NCI-H748 treated with DMSO at 0.1 percent for 48 hours (cell line): ENCODE measurements at regions not wholly inside any gene's neighbourhood (a gene's known extent, or its start where the extent isn't known, plus 50 kb on each side); places are given as distances from the start of the nearest gene placed in this dataset.
"Not testable (repeated sequence)": the region's sequence is repeated elsewhere in the genome, so short reads cannot be mapped to it uniquely, and the experiment has no call there.

Experiments used
- DNase-seq: peaks from one replicate; lab custom pipeline; 2025; lab: John Stamatoyannopoulos, UW

DNA sequence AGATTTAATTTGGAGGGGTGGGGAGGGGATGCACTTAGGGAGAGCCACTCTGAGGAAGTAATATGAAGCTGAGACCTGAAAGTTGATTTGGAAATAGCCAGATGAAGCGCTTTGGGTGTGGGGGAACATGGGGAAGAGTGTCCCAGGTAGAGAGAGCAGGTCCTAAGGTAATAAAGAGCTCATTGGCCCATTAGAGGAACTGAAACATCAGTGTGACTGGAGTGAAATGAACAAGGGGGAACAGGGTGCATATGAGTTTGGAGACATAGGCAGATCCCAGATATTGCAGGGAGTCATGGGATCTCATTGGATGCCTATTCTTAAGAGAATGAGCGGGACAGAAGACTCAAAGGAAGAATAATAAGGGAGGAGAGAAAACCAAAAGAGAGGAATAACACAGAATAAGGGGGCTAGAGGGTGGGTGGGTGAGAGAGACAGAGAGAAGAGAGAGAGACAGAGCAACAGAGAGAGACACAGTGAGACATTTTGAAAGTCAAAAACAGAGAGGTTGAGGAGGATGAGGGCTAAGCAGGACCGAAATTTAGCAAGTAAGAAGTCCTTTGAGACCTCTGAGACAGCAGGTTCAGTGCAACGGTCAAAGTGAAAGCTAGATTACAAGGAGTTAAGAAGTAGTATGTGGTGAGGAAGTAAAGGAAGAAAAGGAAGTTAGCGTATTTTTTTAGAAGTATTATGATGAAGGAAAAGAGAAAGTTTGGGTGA lies 54.1 kb upstream of the NOTCH2NLA start:
- not testable (repeated sequence) for DNase-seq

DNA sequence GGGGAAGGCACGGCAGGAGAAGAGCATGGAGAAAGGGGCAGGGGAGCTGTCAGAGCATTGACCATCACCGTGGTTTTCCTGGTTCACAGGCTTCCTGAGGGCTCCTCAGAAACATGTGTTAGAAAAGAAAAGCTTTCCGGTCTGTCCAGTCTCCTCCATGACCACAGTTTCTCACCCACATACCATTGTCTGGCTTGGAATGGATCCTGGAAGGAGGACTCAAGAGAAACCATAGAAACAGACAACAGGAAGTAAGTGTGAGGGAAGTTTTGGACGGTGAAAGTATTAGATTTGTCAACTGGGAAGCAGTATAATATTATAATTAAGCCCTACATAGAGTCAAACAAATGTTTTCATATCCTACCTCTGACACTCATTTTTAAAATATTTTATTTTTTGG lies 52.7 kb upstream of the NOTCH2NLA start:
- DNase-seq: not testable (repeated sequence)

DNA sequence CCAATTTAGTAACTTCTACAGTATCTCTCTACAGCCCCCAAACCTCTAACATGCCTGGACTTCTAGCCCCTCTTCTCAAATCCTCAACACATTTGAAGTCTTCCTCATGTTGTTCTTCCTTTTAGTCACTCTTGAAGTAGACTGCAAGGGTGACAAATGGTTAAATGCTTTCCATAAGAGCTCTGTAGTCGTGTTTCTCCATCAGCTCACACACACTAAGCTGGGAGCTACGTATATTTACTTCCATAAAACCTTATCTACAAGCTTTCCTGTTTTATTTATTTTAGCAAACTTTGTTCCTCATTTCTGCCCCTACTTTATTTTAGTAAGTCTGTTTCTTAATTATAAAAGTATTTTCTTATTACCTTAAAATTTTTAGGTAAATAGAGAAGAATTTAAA lies 49.9 kb upstream of the NOTCH2NLA start:
- not testable (repeated sequence) for DNase-seq
